ENCODE measurements at regions not wholly inside any gene's neighbourhood (a gene's known extent, or its start where the extent isn't known, plus 50 kb on each side); places are given as distances from the start of the nearest gene placed in this dataset.

DNA sequence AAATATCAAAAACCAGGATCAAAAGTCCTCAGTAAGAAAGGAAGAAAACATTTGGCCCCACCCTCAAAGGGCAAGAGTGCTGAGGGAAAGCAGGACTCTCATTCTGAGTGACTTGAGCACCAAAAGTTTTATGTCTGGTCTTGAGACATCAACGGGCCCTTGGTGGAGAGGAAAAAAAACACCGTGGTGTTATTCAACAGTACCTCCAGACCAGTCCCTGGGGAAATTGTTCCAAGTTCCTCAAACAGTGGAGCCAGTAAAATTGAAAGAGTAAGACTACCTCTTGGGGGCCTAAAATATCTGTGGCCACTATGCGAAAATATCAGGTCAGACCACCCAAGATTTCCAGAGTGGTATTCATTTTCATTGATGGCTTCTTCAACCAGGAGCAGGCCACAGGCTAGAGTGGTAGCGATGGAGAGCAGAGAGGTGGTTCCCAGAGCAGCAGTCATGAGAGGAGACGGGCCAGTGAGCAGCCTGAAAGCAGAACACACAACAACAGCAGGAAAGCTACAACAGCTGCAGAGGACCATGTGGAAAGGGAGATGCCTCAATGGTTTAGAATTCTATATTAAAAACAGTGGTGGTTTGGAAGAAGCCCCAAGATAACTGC, 63.7 kb upstream of the RPL34 start:
- no peak for DNase-seq (ENCODE audit: extremely low spot score)
- ChIA-PET CTCF (no interaction called here), POLR2A (no interaction called here)
- no peak for TF ChIP-seq ELF4 (IDR thresholded peaks at IDR 0.05)
- no peak for TF ChIP-seq ZNF384 (IDR thresholded peaks at IDR 0.05)
- no peak for TF ChIP-seq FOXK2 (IDR thresholded peaks at IDR 0.05)
- no peak for TF ChIP-seq NFRKB (IDR thresholded peaks at IDR 0.05)
- TF ChIP-seq FOXM1 (IDR thresholded peaks at IDR 0.05; ENCODE audit: borderline replicate concordance): no peak
- TF ChIP-seq HDGF (IDR thresholded peaks at IDR 0.05; ENCODE audit: borderline replicate concordance): no peak
- no peak for TF ChIP-seq ARNT (IDR thresholded peaks at IDR 0.05)
- no peak for TF ChIP-seq LEF1 (IDR thresholded peaks at IDR 0.05; ENCODE audit: borderline replicate concordance)
- TF ChIP-seq, protein P1, sequence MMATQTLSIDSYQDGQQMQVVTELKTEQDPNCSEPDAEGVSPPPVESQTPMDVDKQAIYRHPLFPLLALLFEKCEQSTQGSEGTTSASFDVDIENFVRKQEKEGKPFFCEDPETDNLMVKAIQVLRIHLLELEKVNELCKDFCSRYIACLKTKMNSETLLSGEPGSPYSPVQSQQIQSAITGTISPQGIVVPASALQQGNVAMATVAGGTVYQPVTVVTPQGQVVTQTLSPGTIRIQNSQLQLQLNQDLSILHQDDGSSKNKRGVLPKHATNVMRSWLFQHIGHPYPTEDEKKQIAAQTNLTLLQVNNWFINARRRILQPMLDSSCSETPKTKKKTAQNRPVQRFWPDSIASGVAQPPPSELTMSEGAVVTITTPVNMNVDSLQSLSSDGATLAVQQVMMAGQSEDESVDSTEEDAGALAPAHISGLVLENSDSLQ (IDR thresholded peaks at IDR 0.05): no peak
- TF ChIP-seq BHLHE40 (IDR thresholded peaks at IDR 0.05; ENCODE audit: borderline replicate concordance): no peak
- TF ChIP-seq L3MBTL2 (conservative IDR thresholded peaks at IDR 0.05): no peak
- no peak for TF ChIP-seq FOXA1 (IDR thresholded peaks at IDR 0.05)
- no peak for TF ChIP-seq TARDBP (IDR thresholded peaks at IDR 0.05)
- TF ChIP-seq SP1 (IDR thresholded peaks at IDR 0.05): no peak
- TF ChIP-seq SUZ12 (IDR thresholded peaks at IDR 0.05): no peak
- no peak for TF ChIP-seq CTBP1 (IDR thresholded peaks at IDR 0.05; ENCODE audit: borderline replicate concordance)

DNA sequence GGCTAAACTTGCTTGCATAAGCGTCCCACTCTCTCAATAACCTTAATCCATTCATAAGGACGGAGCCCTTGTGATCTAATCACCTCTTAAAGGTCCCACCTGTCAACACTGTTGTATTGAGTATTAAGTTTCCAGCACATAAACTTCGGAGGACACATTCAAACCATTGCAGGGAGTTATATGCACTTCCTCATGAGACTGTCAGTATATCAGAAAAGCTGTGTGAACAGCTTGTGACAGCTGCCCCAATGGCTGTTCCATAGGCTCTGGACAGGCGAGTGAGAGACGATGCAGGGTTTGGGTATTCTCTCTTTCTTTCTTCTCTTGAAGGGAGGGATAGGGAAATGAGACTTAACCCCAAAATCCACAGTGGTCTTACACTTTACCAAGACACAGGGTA, 64.2 kb upstream of the RPL34 start:
- TF ChIP-seq BHLHE40 (IDR thresholded peaks at IDR 0.05; ENCODE audit: borderline replicate concordance) (no peak), SUZ12 (IDR thresholded peaks at IDR 0.05) (no peak), ZNF384 (IDR thresholded peaks at IDR 0.05) (no peak), L3MBTL2 (conservative IDR thresholded peaks at IDR 0.05) (no peak), ELF4 (IDR thresholded peaks at IDR 0.05) (no peak), FOXM1 (IDR thresholded peaks at IDR 0.05; ENCODE audit: borderline replicate concordance) (no peak), FOXK2 (IDR thresholded peaks at IDR 0.05) (no peak), ARNT (IDR thresholded peaks at IDR 0.05) (no peak), HDGF (IDR thresholded peaks at IDR 0.05; ENCODE audit: borderline replicate concordance) (no peak), NFRKB (IDR thresholded peaks at IDR 0.05) (no peak), CTBP1 (IDR thresholded peaks at IDR 0.05; ENCODE audit: borderline replicate concordance) (no peak), TARDBP (IDR thresholded peaks at IDR 0.05) (no peak), FOXA1 (IDR thresholded peaks at IDR 0.05) (no peak), SP1 (IDR thresholded peaks at IDR 0.05) (no peak), LEF1 (IDR thresholded peaks at IDR 0.05; ENCODE audit: borderline replicate concordance) (no peak)
- TF ChIP-seq, protein P1 (IDR thresholded peaks at IDR 0.05): no peak
- DNase-seq (ENCODE audit: extremely low spot score): no peak
- ChIA-PET POLR2A (no interaction called here), CTCF (no interaction called here)

DNA sequence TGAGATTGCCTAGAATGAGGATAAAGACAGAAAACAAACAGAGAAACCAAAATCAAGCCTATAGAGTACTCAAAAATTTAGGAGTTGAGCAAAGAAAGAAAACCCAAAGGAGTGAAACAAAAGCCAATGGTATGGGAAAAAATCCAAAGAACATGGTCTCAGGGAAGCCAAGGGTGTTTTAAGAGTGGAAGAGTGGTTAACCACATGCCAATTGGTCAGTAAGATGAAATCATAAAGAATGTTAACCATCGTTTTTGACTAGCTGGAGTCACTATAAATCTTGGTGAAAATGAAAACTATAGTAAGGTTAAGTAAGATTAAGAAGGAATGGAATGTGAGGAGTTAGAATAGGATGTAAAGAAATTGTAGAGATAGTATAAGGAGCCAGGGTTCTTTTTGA, 64.7 kb upstream of the RPL34 start:
- TF ChIP-seq ARNT (IDR thresholded peaks at IDR 0.05) (no peak), L3MBTL2 (conservative IDR thresholded peaks at IDR 0.05) (no peak), FOXM1 (IDR thresholded peaks at IDR 0.05; ENCODE audit: borderline replicate concordance) (no peak), ZNF384 (IDR thresholded peaks at IDR 0.05) (no peak), ELF4 (IDR thresholded peaks at IDR 0.05) (no peak)
- DNase-seq (ENCODE audit: extremely low spot score): no peak
- CTCF ChIA-PET: no interaction called here
- POLR2A ChIA-PET: no interaction called here

DNA sequence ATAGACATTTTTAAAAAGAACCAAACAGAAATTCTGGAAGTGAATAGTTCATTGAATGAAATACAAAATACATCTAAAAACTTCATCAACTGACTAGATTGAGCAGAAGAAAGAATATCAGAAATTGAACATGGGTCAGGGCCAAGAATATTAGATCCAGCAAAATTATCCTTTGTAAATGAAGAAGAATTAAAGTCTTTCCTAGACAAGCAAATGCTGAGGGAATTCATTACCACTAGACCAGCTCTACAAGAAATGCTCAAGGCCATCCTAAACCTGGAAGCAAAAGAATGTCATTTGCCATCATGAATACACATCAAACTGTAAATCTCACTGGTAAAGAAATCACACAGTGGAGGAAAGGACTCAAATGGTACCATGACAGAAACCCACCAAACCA, 72.7 kb upstream of the RPL34 start:
- CTCF ChIA-PET: no interaction called here
- POLR2A ChIA-PET: no interaction called here
- no peak for DNase-seq (ENCODE audit: extremely low spot score)
- TF ChIP-seq NFRKB (IDR thresholded peaks at IDR 0.05): no peak
- no peak for TF ChIP-seq FOXA1 (IDR thresholded peaks at IDR 0.05)
- TF ChIP-seq SUZ12 (IDR thresholded peaks at IDR 0.05): no peak
- no peak for TF ChIP-seq SP1 (IDR thresholded peaks at IDR 0.05)
- no peak for TF ChIP-seq FOXM1 (IDR thresholded peaks at IDR 0.05; ENCODE audit: borderline replicate concordance)
- TF ChIP-seq, protein P1 (IDR thresholded peaks at IDR 0.05): no peak
- TF ChIP-seq L3MBTL2 (conservative IDR thresholded peaks at IDR 0.05): no peak
- TF ChIP-seq BHLHE40 (IDR thresholded peaks at IDR 0.05; ENCODE audit: borderline replicate concordance): no peak
- no peak for TF ChIP-seq LEF1 (IDR thresholded peaks at IDR 0.05; ENCODE audit: borderline replicate concordance)
- no peak for TF ChIP-seq TARDBP (IDR thresholded peaks at IDR 0.05)
- no peak for TF ChIP-seq FOXK2 (IDR thresholded peaks at IDR 0.05)
- no peak for TF ChIP-seq CTBP1 (IDR thresholded peaks at IDR 0.05; ENCODE audit: borderline replicate concordance)
- TF ChIP-seq ELF4 (IDR thresholded peaks at IDR 0.05): no peak
- TF ChIP-seq ZNF384 (IDR thresholded peaks at IDR 0.05): no peak
- no peak for TF ChIP-seq HDGF (IDR thresholded peaks at IDR 0.05; ENCODE audit: borderline replicate concordance)
- TF ChIP-seq ARNT (IDR thresholded peaks at IDR 0.05): no peak

DNA sequence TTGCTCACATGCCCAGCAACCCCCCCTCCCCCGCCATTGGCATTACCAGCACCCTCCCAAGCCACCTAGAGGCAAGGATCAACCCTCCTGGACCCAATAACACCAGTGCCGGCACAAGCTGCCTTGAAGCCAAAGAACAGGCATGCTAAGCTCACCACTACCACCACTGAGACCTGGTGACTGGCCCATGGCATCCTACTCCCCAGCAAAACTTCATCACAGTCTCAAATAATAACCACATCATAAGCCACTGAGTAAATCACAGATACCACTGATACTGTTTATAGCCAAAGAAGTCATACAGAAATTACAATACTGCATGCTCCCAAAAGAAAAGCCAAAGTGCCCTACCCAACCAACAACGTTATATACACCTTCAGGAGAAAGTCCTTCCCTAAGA, 73.6 kb upstream of the RPL34 start:
- ChIA-PET POLR2A (no interaction called here), CTCF (no interaction called here)
- DNase-seq (ENCODE audit: extremely low spot score): no peak
- no peak for TF ChIP-seq SP1 (IDR thresholded peaks at IDR 0.05)

DNA sequence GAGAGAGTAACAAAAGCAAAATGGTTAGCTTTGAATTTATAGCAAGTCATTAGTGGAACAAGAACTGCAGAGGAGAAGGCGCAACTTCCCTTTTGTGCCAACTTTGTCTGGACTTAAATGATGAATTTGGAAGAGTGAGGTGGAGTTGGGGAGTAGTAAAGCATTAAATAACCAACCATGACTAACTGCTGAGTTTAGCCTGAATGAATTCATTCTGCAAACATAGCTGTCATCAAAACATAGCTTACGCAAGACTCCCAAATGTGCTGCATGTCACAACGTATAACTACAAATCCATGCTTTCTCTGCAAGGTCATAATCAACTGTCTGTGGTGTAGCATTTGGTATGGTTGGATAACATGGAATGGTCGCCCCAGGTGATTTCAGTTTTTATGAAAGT, 75.9 kb upstream of the RPL34 start:
- TF ChIP-seq SP1 (IDR thresholded peaks at IDR 0.05) (no peak), FOXA1 (IDR thresholded peaks at IDR 0.05) (no peak), FOXM1 (IDR thresholded peaks at IDR 0.05; ENCODE audit: borderline replicate concordance) (no peak), ZNF384 (IDR thresholded peaks at IDR 0.05) (no peak), TARDBP (IDR thresholded peaks at IDR 0.05) (no peak), HDGF (IDR thresholded peaks at IDR 0.05; ENCODE audit: borderline replicate concordance) (no peak), ARNT (IDR thresholded peaks at IDR 0.05) (no peak), LEF1 (IDR thresholded peaks at IDR 0.05; ENCODE audit: borderline replicate concordance) (no peak), ELF4 (IDR thresholded peaks at IDR 0.05) (no peak), SUZ12 (IDR thresholded peaks at IDR 0.05) (no peak), NFRKB (IDR thresholded peaks at IDR 0.05) (no peak), FOXK2 (IDR thresholded peaks at IDR 0.05) (no peak), BHLHE40 (IDR thresholded peaks at IDR 0.05; ENCODE audit: borderline replicate concordance) (no peak), L3MBTL2 (conservative IDR thresholded peaks at IDR 0.05) (no peak), CTBP1 (IDR thresholded peaks at IDR 0.05; ENCODE audit: borderline replicate concordance) (no peak)
- TF ChIP-seq, protein P1 (IDR thresholded peaks at IDR 0.05): no peak
- ChIA-PET CTCF (no interaction called here), POLR2A (no interaction called here)
- DNase-seq (ENCODE audit: extremely low spot score): no peak
